HepG2 (cell line): ENCODE measurements at regions not wholly inside any gene's neighbourhood (a gene's known extent, or its start where the extent isn't known, plus 50 kb on each side); places are given as distances from the start of the nearest gene placed in this dataset.
"Not testable (repeated sequence)": the region's sequence is repeated elsewhere in the genome, so short reads cannot be mapped to it uniquely, and the experiment has no call there.

Experiments
- EEA1 ChIP-seq: sonication (generic); formaldehyde crosslinking; IDR thresholded peaks from 2 replicates; pipeline ENCODE4 v1.5.1; 2020; ENCODE audit warnings: mild to moderate bottlenecking, missing genetic modification reagents, borderline replicate concordance
- FOSL1 ChIP-seq: sonication (generic); formaldehyde crosslinking; IDR thresholded peaks from 2 replicates; pipeline ENCODE4 v1.9.0; 2021; ENCODE audit warnings: missing genetic modification reagents, borderline replicate concordance
- HMG20A ChIP-seq: IDR thresholded peaks from 2 replicates; pipeline ENCODE4 v1.6.1; 2016; ENCODE audit warnings: borderline replicate concordance
- SETDB1 ChIP-seq: sonication (generic); formaldehyde crosslinking; IDR thresholded peaks from 2 replicates; pipeline ENCODE4 v1.5.1; 2020; ENCODE audit warnings: missing genetic modification reagents, mild to moderate bottlenecking, borderline replicate concordance
- SMARCC2 ChIP-seq: fragments of 450-650 bp; IDR thresholded peaks from 2 replicates; pipeline ENCODE4 v1.6.1; 2017; ENCODE audit warnings: antibody characterized with exemption, mild to moderate bottlenecking
- WIZ ChIP-seq: sonication (generic); formaldehyde crosslinking; IDR thresholded peaks from 2 replicates; pipeline ENCODE4 v1.5.1; 2020; ENCODE audit warnings: mild to moderate bottlenecking, missing genetic modification reagents
- ZNF839 ChIP-seq: sonication (generic); formaldehyde crosslinking; IDR thresholded peaks from 2 replicates; pipeline ENCODE4 v1.4.0; 2020; ENCODE audit warnings: missing genetic modification reagents, mild to moderate bottlenecking, borderline replicate concordance
- TF ChIP-seq, protein P1 (sequence below): sonication (generic); formaldehyde crosslinking; IDR thresholded peaks from 2 replicates; pipeline ENCODE4 v1.4.0; 2020; ENCODE audit warnings: missing genetic modification reagents
- TF ChIP-seq, protein P2 (sequence below): sonication (generic); formaldehyde crosslinking; IDR thresholded peaks from 2 replicates; pipeline ENCODE4 v1.8.0; 2022; ENCODE audit warnings: mild to moderate bottlenecking, missing genetic modification reagents; ENCODE audit not compliant: insufficient replicate concordance
- TF ChIP-seq, protein P3 (sequence below): sonication (generic); formaldehyde crosslinking; IDR thresholded peaks from 2 replicates; pipeline ENCODE4 v1.5.0; 2020; ENCODE audit warnings: mild to moderate bottlenecking, missing genetic modification reagents, moderate library complexity

DNA sequence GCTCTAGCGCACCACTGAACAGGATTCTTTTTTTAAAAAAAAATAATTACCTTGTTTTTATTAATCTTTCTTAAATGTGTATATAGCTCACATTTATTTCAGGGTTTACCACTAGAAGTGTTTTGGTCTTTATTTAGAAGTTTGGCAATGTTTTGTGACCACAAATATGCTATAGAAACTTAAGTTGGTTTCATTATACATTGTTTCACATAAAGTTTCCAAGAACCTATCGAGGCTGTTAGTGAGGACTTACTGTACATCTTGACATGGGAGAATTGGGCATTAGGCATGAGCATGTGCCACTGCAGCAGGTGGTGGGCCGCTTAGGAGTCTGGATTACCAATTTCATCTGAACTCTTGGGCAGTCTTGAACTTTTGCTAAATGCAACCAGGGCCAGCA, 77.9 kb upstream of the TMEM164 start:
- not testable (repeated sequence) for TF ChIP-seq ZNF839 (CRISPR knock-in tag); SMARCC2; SETDB1 (CRISPR knock-in tag); FOSL1 (CRISPR knock-in tag); WIZ (CRISPR knock-in tag); HMG20A; EEA1 (CRISPR knock-in tag)
- TF ChIP-seq, protein P1, sequence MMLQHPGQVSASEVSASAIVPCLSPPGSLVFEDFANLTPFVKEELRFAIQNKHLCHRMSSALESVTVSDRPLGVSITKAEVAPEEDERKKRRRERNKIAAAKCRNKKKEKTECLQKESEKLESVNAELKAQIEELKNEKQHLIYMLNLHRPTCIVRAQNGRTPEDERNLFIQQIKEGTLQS = not testable (repeated sequence)
- TF ChIP-seq, protein P2, sequence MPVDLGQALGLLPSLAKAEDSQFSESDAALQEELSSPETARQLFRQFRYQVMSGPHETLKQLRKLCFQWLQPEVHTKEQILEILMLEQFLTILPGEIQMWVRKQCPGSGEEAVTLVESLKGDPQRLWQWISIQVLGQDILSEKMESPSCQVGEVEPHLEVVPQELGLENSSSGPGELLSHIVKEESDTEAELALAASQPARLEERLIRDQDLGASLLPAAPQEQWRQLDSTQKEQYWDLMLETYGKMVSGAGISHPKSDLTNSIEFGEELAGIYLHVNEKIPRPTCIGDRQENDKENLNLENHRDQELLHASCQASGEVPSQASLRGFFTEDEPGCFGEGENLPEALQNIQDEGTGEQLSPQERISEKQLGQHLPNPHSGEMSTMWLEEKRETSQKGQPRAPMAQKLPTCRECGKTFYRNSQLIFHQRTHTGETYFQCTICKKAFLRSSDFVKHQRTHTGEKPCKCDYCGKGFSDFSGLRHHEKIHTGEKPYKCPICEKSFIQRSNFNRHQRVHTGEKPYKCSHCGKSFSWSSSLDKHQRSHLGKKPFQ (CRISPR knock-in tag) = not testable (repeated sequence)
- TF ChIP-seq, protein P3, sequence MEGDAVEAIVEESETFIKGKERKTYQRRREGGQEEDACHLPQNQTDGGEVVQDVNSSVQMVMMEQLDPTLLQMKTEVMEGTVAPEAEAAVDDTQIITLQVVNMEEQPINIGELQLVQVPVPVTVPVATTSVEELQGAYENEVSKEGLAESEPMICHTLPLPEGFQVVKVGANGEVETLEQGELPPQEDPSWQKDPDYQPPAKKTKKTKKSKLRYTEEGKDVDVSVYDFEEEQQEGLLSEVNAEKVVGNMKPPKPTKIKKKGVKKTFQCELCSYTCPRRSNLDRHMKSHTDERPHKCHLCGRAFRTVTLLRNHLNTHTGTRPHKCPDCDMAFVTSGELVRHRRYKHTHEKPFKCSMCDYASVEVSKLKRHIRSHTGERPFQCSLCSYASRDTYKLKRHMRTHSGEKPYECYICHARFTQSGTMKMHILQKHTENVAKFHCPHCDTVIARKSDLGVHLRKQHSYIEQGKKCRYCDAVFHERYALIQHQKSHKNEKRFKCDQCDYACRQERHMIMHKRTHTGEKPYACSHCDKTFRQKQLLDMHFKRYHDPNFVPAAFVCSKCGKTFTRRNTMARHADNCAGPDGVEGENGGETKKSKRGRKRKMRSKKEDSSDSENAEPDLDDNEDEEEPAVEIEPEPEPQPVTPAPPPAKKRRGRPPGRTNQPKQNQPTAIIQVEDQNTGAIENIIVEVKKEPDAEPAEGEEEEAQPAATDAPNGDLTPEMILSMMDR (CRISPR knock-in tag) = not testable (repeated sequence)
